Tibial nerve (tissue), 4 donors: ENCODE measurements at regions not wholly inside any gene's neighbourhood (a gene's known extent, or its start where the extent isn't known, plus 50 kb on each side); places are given as distances from the start of the nearest gene placed in this dataset.

Experiments used
- DNase-seq, 2 donors: peaks; one replicate each; pipeline ENCODE4 v3.0.0-alpha.2; 2019; ENCODE audit warnings: low spot score in 2 of 2
- H3K27ac ChIP-seq, 4 donors: fragments of 200-600 bp; sonication (generic) in 3 of 4; one replicate each; pipeline ENCODE4 v1.5.1; 2017 to 2019; ENCODE audit warnings: mild to moderate bottlenecking in 1 of 4
- H3K27me3 ChIP-seq, 2 donors: fragments of 200-600 bp; sonication (generic) in 1 of 2; one replicate each; pipeline versions ENCODE4 v1.5.1 to v1.6.0; 2017 to 2019
- H3K36me3 ChIP-seq, 3 donors: fragments of 200-600 bp; sonication (generic); one replicate each; pipeline ENCODE4 v1.5.1; 2018 to 2019
- H3K4me1 ChIP-seq, 4 donors: fragments of 200-600 bp; sonication (generic) in 3 of 4; one replicate each; pipeline ENCODE4 v1.5.1; 2017 to 2019
- H3K4me3 ChIP-seq, 4 donors: fragments of 200-600 bp; sonication (generic) in 3 of 4; one replicate each; pipeline ENCODE4 v1.5.1; 2017 to 2019; ENCODE audit warnings: mild to moderate bottlenecking in 1 of 4, moderate library complexity in 1 of 4
- H3K9me3 ChIP-seq, 4 donors: fragments of 200-600 bp; sonication (generic) in 3 of 4; one replicate each; pipeline ENCODE4 v1.5.1; 2017 to 2019
- EP300 ChIP-seq, 2 donors: sonication (generic); formaldehyde crosslinking; IDR thresholded peaks; one replicate each; pipeline ENCODE4 v1.6.1; 2017; ENCODE audit warnings: antibody characterized with exemption in 2 of 2, mild to moderate bottlenecking in 1 of 2
- POLR2A ChIP-seq, 2 donors: fragments of 450-650 bp; IDR thresholded peaks; one replicate each; pipeline ENCODE4 v1.6.1; 2017; ENCODE audit warnings: antibody characterized with exemption in 2 of 2, mild to moderate bottlenecking in 2 of 2, moderate library complexity in 2 of 2
- WGBS, 2 donors: methylation state at CpG; one replicate each; pipeline ENCODE4 v1.1.5; 2018; 5-methylcytosine and 5-hydroxymethylcytosine counted together
- TF ChIP-seq, protein P1 (sequence below), 5 experiments: fragments of 200-600 bp in 3 of 5; fragments of 450-650 bp in 2 of 5; sonication (generic) in 3 of 5; IDR thresholded peaks; one replicate each; pipeline ENCODE4 v1.5.1; 2016 to 2019; ENCODE audit warnings: antibody characterized with exemption in 5 of 5, mild to moderate bottlenecking in 3 of 5, moderate library complexity in 2 of 5

DNA sequence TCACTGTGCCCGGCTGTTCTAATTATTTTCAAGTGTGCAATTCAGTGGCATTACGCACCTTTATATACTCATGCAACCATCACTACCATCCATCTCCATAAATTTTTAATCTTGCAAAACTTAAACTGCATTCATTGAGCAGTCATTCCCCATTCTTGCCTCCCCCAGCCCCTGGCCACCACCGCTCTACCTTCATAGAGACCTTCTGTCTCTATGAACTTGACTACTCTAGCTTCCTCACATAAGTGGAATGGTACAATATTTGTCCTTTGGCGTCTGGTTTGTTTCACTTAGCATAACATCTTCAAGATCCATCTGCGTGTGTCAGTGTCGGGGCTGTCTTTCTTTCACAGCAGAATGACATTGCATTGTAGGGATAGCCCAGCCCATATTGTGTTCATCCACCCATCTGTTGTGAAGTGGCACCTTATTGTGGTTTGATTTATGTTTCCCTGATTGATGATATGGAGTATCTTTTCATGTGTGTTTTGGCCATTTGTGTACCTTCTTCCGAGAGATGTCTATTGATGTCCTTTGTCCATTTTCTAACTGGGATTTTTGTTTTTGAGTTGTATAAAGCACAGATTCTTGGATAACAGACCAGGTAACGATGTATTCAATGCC is 64.8 kb upstream of the FLT1 start:
- Histone ChIP-seq H3K4me1 (peaks cover 0 to 15% (median 2%) of the 10 kb centered on the region in 4 donors), H3K4me3 (no peak overlapping the region), H3K27ac (no peak overlapping the region), H3K36me3 (no peaks in the 10 kb centered on the region), H3K9me3 (no peaks in the 10 kb centered on the region), H3K27me3 (no peaks in the 10 kb centered on the region)
- WGBS, 2 donors = 94 to 98% methylated on average over 8 of the region's 8 CpGs
- TF ChIP-seq EP300 (IDR thresholded peaks at IDR 0.05) = no peak
- no peak for TF ChIP-seq POLR2A (IDR thresholded peaks at IDR 0.05)
- TF ChIP-seq, protein P1, sequence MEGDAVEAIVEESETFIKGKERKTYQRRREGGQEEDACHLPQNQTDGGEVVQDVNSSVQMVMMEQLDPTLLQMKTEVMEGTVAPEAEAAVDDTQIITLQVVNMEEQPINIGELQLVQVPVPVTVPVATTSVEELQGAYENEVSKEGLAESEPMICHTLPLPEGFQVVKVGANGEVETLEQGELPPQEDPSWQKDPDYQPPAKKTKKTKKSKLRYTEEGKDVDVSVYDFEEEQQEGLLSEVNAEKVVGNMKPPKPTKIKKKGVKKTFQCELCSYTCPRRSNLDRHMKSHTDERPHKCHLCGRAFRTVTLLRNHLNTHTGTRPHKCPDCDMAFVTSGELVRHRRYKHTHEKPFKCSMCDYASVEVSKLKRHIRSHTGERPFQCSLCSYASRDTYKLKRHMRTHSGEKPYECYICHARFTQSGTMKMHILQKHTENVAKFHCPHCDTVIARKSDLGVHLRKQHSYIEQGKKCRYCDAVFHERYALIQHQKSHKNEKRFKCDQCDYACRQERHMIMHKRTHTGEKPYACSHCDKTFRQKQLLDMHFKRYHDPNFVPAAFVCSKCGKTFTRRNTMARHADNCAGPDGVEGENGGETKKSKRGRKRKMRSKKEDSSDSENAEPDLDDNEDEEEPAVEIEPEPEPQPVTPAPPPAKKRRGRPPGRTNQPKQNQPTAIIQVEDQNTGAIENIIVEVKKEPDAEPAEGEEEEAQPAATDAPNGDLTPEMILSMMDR (IDR thresholded peaks at IDR 0.05) = no peak
- DNase-seq = no peak

DNA sequence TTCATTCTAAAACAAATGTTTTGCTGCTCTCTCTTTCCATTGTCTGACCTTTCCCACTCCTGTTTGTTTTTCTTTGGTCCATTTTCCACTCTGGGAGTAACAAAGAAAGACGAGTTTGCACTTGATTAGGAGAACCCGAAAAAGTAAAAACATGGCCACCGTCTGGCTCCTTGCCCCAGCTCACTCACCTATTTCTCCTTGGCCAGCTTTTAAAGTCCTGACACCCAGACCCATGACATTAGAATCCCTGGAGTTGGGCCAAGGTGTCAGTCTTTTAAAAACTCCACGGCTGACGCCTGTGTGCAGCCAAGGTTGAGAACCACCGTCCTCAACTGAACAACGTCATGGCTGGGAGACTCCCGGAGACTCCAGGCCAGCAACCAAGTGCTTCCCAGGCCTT is 63.6 kb upstream of the FLT1 start:
- Histone ChIP-seq H3K4me3 (no peak overlapping the region), H3K4me1 (peaks cover 0 to 15% (median 2%) of the 10 kb centered on the region in 4 donors), H3K27me3 (no peaks in the 10 kb centered on the region), H3K27ac (peak overlapping the region in 2 of 4 donors; percentile 13 to 63), H3K36me3 (no peaks in the 10 kb centered on the region), H3K9me3 (no peaks in the 10 kb centered on the region)
- DNase-seq = no peak
- 32 to 33% methylated on average over 8 of the region's 8 CpGs for WGBS, 2 donors
- TF ChIP-seq POLR2A (IDR thresholded peaks at IDR 0.05) = no peak

DNA sequence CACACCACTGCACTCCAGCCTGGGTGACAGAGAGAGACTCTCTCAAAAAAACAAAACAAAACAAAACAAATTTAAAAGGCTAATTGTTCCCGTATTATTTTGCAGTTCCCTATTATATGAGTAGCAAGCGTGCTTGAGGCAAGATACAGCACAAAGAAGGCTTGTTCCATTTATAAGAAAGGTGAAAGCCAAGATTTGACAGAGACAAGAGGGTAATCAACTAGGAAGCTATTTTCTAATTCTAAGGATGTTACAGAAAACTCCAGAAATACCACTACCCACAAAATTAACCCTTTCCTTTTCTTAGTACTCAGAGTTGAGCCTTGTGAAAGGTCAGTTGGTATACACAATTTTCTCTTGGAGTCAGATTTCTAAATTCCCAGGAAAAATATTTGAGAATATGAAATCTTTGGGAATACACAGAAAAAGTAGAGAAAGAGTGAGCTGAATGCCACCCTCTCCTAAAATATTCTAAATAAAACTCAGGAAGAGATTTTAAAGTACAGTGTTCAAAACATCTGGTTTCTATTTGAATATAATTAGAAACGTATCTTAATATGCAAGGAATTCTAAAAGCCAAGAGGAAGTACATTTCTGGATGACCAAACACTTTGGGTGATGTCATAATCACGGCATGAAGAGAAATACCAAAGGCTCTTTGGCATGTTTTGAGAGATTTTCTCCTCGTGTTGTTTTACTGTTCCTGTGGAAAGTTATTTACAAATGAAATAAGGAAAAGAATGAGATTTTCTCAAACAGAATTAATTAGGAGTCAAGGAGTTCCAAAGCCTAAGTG is 63.0 kb upstream of the FLT1 start:
- no peaks in the 10 kb centered on the region for H3K36me3 ChIP-seq
- no peak for DNase-seq
- peak overlapping the region in 2 of 4 donors; percentile 13 to 63 for H3K27ac ChIP-seq
- peaks cover 0 to 15% (median 2%) of the 10 kb centered on the region in 4 donors for H3K4me1 ChIP-seq
- H3K4me3 ChIP-seq = no peak overlapping the region
- TF ChIP-seq EP300 (IDR thresholded peaks at IDR 0.05) (no peak), POLR2A (IDR thresholded peaks at IDR 0.05) (no peak)
- TF ChIP-seq, protein P1 (IDR thresholded peaks at IDR 0.05) = no peak
- 16 to 23% methylated on average over 5 of the region's 5 CpGs for WGBS, 2 donors
- no peaks in the 10 kb centered on the region for H3K27me3 ChIP-seq
- H3K9me3 ChIP-seq = no peaks in the 10 kb centered on the region

DNA sequence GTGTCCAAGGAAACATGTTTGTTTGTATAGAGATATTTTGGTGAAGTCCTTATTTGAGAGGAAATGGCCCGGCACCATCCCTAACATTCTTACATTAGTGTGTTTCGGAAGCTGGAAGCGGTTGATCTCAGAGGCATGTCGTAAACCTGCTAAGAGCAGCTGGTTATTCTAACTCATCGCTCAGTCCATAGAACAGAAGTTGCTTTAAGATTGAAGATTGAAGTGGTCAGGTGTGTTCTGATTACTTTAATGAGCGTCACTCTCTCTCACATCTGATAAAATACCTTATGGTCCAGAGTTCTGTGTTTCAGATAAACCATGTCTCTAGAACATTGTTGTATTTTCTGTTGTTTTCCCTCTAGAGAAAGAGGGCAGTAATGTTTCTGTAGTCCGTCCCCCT is 60.2 kb upstream of the FLT1 start:
- TF ChIP-seq, protein P1 (IDR thresholded peaks at IDR 0.05) = no peak
- TF ChIP-seq EP300 (IDR thresholded peaks at IDR 0.05) (no peak), POLR2A (IDR thresholded peaks at IDR 0.05) (no peak)
- no peak overlapping the region for H3K4me3 ChIP-seq
- H3K36me3 ChIP-seq = no peaks in the 10 kb centered on the region
- H3K27ac ChIP-seq = no peak overlapping the region
- 69 to 72% methylated on average over 7 of the region's 7 CpGs for WGBS, 2 donors
- H3K4me1 ChIP-seq = peaks cover 0 to 15% (median 2%) of the 10 kb centered on the region in 4 donors
- DNase-seq = no peak
- H3K27me3 ChIP-seq = no peaks in the 10 kb centered on the region
- H3K9me3 ChIP-seq = no peaks in the 10 kb centered on the region

DNA sequence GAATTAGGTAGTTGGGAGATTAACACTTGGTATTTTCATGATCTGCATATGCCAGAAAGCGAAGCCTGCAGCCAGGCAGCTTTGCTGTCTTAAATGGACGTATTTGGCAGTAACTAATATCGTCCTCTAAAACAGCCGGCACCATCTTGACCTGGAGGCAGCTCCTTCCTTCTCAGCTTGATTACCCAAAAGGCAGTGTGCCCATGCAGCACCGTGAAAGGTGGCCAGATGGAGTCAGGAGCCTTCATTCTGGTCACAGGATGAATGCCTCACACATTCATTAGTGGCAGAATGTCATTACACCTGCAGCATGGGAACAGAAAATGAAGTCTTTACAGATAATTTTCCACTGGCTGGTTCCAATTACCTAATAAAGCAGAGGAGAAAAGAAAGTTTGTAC is 59.0 kb upstream of the FLT1 start:
- H3K27ac ChIP-seq = no peak overlapping the region
- TF ChIP-seq EP300 (IDR thresholded peaks at IDR 0.05) = no peak
- no peak for TF ChIP-seq POLR2A (IDR thresholded peaks at IDR 0.05)
- TF ChIP-seq, protein P1 (IDR thresholded peaks at IDR 0.05) = no peak
- WGBS, 2 donors = 84 to 86% methylated on average over 5 of the region's 5 CpGs

More for the DNA sequence above, 59.0 kb upstream of the FLT1 start:
- peaks cover 0 to 15% (median 2%) of the 10 kb centered on the region in 4 donors for H3K4me1 ChIP-seq
- H3K27me3 ChIP-seq = no peaks in the 10 kb centered on the region
- no peaks in the 10 kb centered on the region for H3K36me3 ChIP-seq
- no peaks in the 10 kb centered on the region for H3K9me3 ChIP-seq
- H3K4me3 ChIP-seq = no peak overlapping the region
- no peak for DNase-seq
